ENCODE measurements at regions not wholly inside any gene's neighbourhood (a gene's known extent, or its start where the extent isn't known, plus 50 kb on each side); places are given as distances from the start of the nearest gene placed in this dataset.

GRCh38 chrX:16394290-16394689 is 227.0 kb downstream of the MAGEB17 start:
- TF ChIP-seq, protein P1, sequence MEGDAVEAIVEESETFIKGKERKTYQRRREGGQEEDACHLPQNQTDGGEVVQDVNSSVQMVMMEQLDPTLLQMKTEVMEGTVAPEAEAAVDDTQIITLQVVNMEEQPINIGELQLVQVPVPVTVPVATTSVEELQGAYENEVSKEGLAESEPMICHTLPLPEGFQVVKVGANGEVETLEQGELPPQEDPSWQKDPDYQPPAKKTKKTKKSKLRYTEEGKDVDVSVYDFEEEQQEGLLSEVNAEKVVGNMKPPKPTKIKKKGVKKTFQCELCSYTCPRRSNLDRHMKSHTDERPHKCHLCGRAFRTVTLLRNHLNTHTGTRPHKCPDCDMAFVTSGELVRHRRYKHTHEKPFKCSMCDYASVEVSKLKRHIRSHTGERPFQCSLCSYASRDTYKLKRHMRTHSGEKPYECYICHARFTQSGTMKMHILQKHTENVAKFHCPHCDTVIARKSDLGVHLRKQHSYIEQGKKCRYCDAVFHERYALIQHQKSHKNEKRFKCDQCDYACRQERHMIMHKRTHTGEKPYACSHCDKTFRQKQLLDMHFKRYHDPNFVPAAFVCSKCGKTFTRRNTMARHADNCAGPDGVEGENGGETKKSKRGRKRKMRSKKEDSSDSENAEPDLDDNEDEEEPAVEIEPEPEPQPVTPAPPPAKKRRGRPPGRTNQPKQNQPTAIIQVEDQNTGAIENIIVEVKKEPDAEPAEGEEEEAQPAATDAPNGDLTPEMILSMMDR (IDR thresholded peaks at IDR 0.05): no peak
- no peak for TF ChIP-seq POLR2A (IDR thresholded peaks at IDR 0.05)

Measured in thyroid gland (tissue), 4 donors.